ENCODE measurements at regions not wholly inside any gene's neighbourhood (a gene's known extent, or its start where the extent isn't known, plus 50 kb on each side); places are given as distances from the start of the nearest gene placed in this dataset.

DNA sequence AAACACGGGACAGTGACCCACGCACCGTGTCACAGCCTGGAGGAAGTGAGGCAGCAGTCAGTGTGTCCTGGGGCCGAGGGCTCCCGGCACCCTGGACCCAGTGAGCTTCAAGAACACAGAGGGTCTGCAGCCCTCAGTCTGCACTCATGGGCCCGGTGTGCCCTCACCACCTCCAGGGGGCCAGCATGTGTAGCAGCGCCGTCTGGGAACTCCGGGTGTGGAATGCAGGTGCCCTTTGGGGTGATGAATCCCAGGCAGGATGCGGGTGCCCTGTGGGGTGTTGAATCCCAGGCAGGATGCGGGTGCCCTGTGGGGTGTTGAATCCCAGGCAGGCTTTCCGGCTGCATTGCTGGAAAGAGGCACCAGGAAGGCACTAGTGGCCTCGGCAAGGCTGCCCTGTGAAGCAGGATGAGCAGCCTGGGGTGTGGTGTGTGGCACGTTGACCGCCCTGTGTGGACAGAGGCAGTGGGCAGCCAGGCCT lies 1399.9 kb downstream of the BRD1 start:
- no peaks in the 10 kb centered on the region for H3K9me3 ChIP-seq (ENCODE audit: control insufficient read depth, insufficient read depth, low read depth, low read length)
- no peaks in the 10 kb centered on the region for H3K4me1 ChIP-seq (ENCODE audit: control insufficient read depth, insufficient read depth, low read length)
- H3K36me3 ChIP-seq (ENCODE audit: control insufficient read depth, insufficient read depth, low read length), result no peaks in the 10 kb centered on the region
- POLR2A ChIA-PET, result no interaction called here
- intact Hi-C loops (cut with micrococcal nuclease; ENCODE audit: unreplicated experiment), result no loop called here
- in situ Hi-C loops (cut with HindIII; ENCODE audit: low pct_unique_long_range_greater_than_20kb, low sequenced_read_pairs), result no loop called here
- no peak overlapping the region for H3K27ac ChIP-seq (ENCODE audit: low read length)
- H3K27me3 ChIP-seq (ENCODE audit: control insufficient read depth, insufficient read depth, low read length), result no peaks in the 10 kb centered on the region; the same call in 1 of the 2 replicates
- no peak overlapping the region for H3K4me3 ChIP-seq (ENCODE audit: low read depth in 2 of 2, low read length in 2 of 2)
- ATAC-seq, result no peak
- DNase-seq (ENCODE audit: low read depth, low spot score), result no peak
- no TSS peak for BruUV-seq (replicated peaks)
- TF ChIP-seq, protein P1, sequence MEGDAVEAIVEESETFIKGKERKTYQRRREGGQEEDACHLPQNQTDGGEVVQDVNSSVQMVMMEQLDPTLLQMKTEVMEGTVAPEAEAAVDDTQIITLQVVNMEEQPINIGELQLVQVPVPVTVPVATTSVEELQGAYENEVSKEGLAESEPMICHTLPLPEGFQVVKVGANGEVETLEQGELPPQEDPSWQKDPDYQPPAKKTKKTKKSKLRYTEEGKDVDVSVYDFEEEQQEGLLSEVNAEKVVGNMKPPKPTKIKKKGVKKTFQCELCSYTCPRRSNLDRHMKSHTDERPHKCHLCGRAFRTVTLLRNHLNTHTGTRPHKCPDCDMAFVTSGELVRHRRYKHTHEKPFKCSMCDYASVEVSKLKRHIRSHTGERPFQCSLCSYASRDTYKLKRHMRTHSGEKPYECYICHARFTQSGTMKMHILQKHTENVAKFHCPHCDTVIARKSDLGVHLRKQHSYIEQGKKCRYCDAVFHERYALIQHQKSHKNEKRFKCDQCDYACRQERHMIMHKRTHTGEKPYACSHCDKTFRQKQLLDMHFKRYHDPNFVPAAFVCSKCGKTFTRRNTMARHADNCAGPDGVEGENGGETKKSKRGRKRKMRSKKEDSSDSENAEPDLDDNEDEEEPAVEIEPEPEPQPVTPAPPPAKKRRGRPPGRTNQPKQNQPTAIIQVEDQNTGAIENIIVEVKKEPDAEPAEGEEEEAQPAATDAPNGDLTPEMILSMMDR (IDR thresholded peaks at IDR 0.05), result no peak
- TF ChIP-seq, protein P2, sequence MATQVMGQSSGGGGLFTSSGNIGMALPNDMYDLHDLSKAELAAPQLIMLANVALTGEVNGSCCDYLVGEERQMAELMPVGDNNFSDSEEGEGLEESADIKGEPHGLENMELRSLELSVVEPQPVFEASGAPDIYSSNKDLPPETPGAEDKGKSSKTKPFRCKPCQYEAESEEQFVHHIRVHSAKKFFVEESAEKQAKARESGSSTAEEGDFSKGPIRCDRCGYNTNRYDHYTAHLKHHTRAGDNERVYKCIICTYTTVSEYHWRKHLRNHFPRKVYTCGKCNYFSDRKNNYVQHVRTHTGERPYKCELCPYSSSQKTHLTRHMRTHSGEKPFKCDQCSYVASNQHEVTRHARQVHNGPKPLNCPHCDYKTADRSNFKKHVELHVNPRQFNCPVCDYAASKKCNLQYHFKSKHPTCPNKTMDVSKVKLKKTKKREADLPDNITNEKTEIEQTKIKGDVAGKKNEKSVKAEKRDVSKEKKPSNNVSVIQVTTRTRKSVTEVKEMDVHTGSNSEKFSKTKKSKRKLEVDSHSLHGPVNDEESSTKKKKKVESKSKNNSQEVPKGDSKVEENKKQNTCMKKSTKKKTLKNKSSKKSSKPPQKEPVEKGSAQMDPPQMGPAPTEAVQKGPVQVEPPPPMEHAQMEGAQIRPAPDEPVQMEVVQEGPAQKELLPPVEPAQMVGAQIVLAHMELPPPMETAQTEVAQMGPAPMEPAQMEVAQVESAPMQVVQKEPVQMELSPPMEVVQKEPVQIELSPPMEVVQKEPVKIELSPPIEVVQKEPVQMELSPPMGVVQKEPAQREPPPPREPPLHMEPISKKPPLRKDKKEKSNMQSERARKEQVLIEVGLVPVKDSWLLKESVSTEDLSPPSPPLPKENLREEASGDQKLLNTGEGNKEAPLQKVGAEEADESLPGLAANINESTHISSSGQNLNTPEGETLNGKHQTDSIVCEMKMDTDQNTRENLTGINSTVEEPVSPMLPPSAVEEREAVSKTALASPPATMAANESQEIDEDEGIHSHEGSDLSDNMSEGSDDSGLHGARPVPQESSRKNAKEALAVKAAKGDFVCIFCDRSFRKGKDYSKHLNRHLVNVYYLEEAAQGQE (IDR thresholded peaks at IDR 0.05; ENCODE audit: insufficient read depth in 1 of 2, low read depth in 2 of 2, low read length in 1 of 2), result no peak
- TF ChIP-seq SIN3A (IDR thresholded peaks at IDR 0.05; ENCODE audit: borderline replicate concordance, insufficient read depth, low read depth, low read length) (no peak), TCF7L2 (IDR thresholded peaks at IDR 0.05; ENCODE audit: low read depth, low read length) (no peak), POLR2AphosphoS5 (IDR thresholded peaks at IDR 0.05; ENCODE audit: low read depth, low read length) (no peak)
- CTCF ChIA-PET, result no interaction called here

DNA sequence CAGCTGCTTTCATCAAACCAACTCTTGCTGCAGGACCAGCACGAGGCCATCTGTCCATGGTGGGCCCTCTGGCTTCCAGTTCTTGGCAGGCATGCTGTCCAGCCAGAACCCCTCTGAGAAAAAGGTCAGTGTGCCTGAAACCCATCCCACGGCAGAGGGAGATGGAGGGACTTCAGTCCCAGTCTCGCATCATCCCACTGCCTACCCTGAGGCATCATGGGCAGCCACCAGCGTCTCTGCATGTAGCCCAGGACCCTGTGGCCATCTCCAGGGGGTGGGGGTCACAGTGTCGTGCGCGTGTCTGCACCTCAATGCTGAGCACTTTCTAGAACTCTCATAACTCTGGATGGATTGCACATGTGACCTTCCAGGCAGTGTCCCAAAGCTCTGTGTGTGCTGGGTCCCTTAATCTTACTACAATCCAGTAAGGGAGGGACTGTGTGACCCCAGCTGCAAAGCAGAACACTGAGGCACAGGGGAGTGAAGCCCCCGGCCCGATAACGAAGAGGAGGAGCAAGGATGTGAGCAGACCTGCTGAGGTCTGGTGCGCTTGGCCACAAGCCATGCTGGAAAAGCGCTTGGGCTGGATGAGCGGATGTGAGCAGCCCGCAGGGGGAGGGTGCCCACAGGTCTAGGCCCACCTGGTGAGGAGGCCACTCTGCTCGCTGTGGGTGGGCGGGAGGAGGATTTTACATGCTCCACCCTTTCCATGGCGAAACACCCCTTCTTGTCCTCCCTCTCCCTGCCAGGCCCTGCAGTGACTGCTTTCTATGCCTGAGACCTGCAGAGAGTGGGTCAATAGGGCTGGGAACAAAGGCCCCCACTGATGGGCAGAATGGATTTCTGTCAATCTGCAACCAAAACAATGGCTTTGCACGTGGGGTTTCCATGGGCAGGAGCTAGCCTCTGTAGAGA lies 1401.0 kb downstream of the BRD1 start:
- Histone ChIP-seq H3K36me3 (ENCODE audit: control insufficient read depth, insufficient read depth, low read length) (no peaks in the 10 kb centered on the region), H3K27ac (ENCODE audit: low read length) (no peak overlapping the region), H3K27me3 (ENCODE audit: control insufficient read depth, insufficient read depth, low read length) (no peaks in the 10 kb centered on the region; the same call in 1 of the 2 replicates), H3K4me1 (ENCODE audit: control insufficient read depth, insufficient read depth, low read length) (no peaks in the 10 kb centered on the region), H3K9me3 (ENCODE audit: control insufficient read depth, insufficient read depth, low read depth, low read length) (no peaks in the 10 kb centered on the region), H3K4me3 (ENCODE audit: low read depth in 2 of 2, low read length in 2 of 2) (no peak overlapping the region)
- ChIA-PET POLR2A (no interaction called here), CTCF (interaction anchor here (0.5 kb wide), 1 partner anchor 144 kb away, joined by 6 read pairs; no protein-coding TSS in a partner anchor)
- in situ Hi-C loops (cut with HindIII; ENCODE audit: low pct_unique_long_range_greater_than_20kb, low sequenced_read_pairs) (no loop called here), intact Hi-C loops (cut with micrococcal nuclease; ENCODE audit: unreplicated experiment) (no loop called here)
- no peak for DNase-seq (ENCODE audit: low read depth, low spot score)
- TF ChIP-seq, protein P1 (IDR thresholded peaks at IDR 0.05), result no peak
- no peak for TF ChIP-seq SIN3A (IDR thresholded peaks at IDR 0.05; ENCODE audit: borderline replicate concordance, insufficient read depth, low read depth, low read length)
- no peak for TF ChIP-seq POLR2AphosphoS5 (IDR thresholded peaks at IDR 0.05; ENCODE audit: low read depth, low read length)
- no peak for TF ChIP-seq TCF7L2 (IDR thresholded peaks at IDR 0.05; ENCODE audit: low read depth, low read length)
- TF ChIP-seq, protein P2 (IDR thresholded peaks at IDR 0.05; ENCODE audit: insufficient read depth in 1 of 2, low read depth in 2 of 2, low read length in 1 of 2), result no peak
- no TSS peak for BruUV-seq (replicated peaks)
- ATAC-seq, result no peak

Measured in Panc1 (cell line).